ENCODE measurements at regions not wholly inside any gene's neighbourhood (a gene's known extent, or its start where the extent isn't known, plus 50 kb on each side); places are given as distances from the start of the nearest gene placed in this dataset.

DNA sequence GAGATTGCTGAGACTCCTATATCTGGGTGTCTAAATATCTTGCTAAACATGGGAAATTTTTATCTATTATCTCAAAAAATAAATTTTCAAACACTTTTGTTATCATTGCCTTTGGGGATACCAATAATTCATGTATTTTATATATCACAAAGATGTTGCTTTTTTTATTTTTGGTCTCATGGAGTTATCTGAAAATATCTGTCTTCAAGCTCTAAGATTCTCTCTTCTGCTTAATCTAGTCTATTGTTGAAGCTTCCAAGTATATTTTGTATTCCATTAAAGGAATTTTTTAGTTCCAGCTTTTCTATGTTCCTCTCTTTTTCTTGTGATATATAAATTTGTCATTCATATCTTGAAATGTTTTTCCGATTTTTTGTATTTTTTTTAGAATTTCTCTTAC lies 812.0 kb downstream of the DACH1 start:
- TF ChIP-seq CTCF (IDR thresholded peaks at IDR 0.05; ENCODE audit: poor library complexity) (no peak), EZH2 (IDR thresholded peaks at IDR 0.05; ENCODE audit: borderline replicate concordance) (no peak)

Measured in hepatocyte (in vitro differentiated cells).